ENCODE measurements at regions not wholly inside any gene's neighbourhood (a gene's known extent, or its start where the extent isn't known, plus 50 kb on each side); places are given as distances from the start of the nearest gene placed in this dataset.
"Not testable (repeated sequence)": the region's sequence is repeated elsewhere in the genome, so short reads cannot be mapped to it uniquely, and the experiment has no call there.

DNA sequence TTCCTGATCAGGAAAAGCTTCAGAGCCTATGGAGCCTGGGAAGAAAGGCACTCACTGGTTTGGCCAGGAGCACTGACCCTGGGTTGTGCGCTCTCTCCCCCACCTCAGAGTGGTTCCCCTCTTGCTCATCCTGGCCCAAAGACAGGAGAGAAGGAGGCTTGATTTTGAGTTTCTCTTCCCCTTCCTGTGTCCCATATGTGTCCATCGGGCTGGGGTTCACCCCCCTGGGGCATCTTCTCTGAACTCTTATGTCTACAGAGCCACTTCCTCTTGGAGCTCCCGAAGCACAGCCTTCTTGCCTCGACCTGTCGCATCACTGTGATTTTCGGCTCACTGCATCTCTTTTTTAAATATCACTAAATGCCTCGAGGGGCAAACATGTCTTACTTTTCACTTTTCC, 692.3 kb downstream of the RNF144A start:
- DNase-seq, result no peak

DNA sequence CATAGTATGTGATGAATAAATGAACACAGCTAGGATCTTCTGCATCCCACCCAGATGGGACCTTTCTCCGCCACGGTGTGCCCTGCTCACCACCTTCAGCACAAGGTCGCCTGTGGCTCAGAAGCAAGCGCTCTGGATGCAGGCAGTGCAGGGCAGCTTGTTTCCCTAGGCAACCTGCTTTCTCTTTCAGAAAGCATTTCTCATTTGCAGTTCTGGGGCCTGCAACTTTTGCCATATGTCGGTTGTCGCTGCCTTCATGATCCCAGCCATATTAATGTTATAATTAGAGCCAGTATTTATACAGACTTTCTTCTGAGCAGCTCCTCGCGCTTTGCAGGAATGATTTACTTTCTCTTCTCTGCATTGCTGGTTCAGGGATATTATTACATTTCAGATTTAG, 692.8 kb downstream of the RNF144A start:
- DNase-seq, result no peak

DNA sequence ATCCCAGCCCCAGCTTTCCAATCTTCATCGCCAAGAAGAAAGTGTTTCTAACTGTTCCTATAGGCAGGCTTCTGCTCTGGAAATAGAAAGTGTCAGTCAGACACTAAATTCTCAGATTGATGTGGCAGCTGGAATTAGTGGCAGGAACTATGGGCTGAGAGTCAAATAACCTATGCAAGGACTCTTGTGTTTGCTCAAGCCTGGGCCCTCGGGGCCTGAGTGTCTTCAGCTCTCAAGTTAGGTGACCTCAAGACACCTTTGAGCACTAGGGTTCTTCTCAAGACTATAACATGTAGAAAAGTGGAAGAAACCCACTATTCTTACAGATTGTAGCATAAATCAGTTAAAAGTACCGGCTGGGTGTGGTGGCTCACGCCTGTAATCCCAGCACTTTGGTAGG, 694.5 kb downstream of the RNF144A start:
- no peak for DNase-seq

DNA sequence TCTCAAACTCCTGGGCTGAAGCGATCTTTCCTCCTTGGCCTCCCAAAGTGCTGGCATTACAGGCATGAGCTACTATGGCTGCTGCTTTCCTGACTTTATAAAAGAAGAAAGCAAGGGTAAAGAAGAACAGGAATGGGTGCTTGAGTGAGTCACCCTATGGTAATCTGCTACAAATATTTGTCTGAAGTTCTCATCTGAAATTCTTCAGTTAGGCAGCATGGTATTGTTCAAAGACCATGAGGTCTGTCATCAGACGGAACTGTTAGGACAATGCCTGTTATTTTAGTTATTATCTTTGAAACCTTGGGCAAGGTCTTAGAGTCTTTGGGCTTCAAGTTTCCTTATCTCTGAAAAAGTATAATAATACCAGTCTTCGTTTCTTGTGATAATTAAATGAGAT, 695.8 kb downstream of the RNF144A start:
- DNase-seq, result no peak

DNA sequence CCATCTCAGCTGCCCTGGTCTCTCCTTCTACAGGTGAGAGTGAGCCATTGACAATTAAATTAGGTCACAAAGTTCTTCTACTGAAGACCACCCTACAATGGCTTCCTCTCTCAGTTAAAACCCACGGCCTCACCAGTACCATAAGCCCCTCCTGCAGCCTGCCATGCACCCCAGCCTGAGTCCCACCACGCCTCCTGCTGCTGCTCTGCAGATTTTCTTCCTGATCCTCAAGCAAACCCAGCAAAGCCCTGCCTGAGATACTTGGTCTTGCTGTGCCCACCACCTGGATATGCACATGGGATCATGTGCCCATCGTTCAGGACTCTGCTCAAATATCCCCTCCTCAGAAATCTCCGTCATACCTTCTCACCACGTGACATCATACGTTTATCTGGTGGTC, 696.6 kb downstream of the RNF144A start:
- no peak for DNase-seq

DNA sequence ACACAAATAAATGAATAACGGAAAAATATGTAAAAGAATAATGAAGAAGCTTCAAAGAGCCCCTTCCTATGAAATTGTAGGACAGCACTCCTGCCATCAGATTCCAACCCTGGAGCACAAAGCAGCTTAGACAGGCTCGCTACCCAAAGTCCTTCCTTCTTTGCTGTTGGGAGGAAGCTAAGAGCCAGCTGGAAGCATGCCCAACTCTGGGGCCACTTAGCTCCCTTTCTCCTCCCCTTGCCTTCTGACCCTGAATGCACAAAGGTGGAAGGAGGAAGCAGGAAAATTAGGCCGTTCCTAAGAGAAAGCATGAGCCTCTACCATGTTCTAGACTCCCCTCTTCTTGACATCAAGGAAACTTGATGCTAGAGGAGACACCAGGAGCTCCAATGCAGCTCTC, 700.8 kb downstream of the RNF144A start:
- no peak for DNase-seq

DNA sequence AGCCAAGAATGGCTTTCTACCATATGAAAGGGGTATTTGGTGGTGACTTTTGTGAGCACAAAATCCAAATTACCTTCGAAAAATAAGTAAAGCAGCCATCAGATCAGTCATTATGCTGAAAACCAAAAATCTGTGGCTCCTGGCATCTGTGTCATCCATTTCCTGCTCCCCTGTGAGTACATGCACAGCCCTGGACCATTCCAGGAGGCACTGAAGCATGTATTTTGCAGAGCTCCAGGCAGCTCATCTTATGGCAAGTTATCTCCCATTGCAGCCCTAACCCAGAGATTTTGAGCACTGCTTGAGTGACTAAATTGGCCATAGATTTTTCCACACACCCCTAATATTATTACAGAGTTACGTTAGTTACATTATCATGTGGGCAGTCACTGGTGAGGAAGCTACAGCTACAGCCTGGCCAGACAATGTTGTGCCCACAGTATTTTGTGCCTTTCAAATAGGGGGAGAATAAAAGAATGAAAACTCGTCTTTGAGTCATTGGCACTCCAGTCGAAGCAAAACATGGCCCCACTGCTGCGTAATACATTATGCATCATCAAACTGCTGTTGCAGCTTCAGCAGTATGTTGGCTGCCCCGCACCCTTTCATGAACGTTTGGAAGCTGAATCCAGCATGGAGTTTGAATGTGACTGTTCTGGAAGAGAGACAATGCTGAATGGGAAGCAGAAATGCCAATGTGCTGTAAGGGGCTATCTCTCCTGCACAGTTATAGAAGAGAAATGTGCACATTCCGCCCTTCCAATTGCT, 702.2 kb downstream of the RNF144A start:
- no peak for DNase-seq

DNA sequence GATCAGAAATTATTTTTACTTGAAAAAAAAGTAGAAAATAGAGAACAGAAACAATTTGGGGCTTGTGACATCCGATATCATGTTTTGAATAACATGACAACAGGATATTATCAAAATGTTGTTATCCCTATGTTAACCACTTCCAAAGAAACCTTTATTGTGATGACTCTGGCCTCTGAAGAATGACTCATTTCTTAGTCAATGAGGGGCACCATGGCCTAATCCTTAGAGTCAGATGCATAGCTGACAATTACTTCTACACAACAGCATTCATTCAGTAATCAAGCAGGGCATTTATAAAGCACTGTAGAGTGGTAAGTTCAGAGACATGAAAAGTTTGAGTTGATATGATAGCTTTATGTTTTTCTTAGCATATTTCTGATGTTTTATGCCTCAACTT, 703.0 kb downstream of the RNF144A start:
- DNase-seq, result no peak

DNA sequence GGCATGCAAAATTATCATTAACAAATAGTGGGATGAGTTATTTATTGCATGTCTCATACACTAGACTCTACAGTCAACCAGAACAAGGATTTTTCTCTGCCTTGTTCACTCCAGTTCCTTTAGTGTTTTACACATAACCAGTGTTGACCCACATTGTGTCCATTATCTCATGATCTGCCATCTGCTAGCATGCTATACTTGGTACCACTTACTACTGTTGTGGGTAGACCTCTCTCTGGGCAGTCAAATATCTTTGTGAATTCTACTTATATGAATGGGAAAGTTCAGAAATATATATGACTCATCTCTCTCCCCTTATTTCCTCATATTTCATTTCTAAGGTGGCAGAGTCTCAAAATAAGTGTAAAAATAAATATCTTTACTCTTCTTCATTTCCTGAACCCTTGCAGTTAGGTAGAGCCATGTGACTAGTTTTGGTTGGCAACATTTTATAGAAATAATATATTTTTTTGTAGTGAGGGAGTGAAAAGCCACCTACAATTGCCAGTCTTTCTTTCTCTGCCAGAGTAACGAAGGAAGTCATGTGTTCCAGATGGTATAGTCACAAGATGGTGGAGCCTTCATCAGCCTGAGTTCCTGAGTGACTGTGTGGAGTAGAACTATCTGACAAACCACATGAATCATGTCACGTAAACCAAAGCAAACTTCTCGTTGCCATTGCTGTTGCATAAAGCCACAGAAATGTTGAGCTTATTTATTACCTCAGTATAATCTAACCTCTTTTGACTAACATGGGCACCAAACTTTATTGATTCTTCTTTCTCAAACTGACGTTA, 704.0 kb downstream of the RNF144A start:
- no peak for DNase-seq

DNA sequence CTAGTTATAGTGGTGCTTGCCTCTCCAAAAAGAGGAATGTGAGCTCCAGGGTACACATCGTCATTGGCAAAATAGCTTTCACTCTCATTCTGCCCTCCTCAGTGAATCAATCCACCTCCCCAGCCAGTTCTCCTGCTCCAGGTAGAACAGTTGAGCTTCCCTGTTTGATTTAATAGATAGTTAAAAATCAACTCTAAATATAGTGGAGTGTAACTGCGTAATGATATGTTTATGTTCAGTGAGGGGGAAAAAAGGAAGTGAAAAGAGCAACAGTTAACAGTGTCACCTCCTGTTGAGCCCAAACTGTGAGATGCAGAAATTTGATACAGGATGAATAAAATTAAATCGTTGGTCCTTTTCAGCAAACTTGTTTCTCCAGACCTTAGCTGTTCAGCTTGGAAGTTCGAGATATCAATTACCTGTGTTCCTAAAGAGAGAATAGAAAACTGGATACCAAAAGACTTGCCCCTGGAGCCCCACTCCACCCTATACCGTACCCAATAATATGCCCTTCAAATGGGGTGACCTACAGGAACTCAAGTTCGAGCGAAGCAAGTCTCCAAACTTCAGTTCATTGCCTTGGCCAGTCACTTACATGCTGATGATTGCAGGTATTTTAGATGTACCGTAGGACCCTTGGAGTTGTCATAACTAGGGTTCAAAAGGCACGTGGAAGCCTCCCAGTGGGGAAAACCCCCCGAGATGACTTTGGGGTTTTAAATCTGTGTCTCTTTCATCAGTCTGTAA, 708.4 kb downstream of the RNF144A start:
- DNase-seq, result peak; percentile 76

DNA sequence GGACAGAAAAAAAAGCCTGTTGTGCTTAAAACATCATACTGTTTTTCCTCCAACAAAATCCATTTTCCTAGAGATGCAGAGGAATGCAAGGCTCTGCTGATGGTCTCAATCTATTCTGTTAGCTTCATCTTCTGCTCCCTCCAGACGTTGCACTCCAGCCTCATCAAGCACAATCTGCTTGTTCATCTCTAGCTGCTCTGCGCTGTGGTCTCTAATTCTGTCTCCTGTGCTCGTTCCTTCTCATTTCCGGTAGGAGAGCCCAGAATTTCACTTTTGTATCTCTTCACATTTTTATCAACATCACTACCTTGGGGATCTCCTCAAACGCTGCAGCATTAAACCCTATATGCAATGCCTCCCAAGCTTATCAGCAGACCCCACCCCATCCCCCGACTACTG, 708.9 kb downstream of the RNF144A start:
- no peak for DNase-seq

DNA sequence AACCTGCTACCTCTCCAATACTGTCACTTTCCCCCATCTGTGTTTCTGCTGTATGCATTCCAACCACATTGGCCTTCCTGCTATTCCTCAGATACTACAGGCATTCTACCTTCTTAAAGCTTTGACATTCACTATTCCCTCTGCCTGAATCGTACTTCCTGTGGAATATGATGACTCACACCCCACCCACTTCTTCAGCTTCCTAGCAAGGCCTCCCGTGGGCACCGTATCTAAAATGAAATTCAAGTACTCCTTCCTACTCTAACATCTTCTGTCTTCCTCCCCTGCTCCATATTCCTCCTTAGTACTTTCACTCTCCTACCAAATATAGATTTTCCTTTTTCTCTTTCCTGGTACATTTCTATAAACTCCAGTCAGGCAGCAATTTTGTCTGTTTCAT, 710.4 kb downstream of the RNF144A start:
- no peak for DNase-seq

DNA sequence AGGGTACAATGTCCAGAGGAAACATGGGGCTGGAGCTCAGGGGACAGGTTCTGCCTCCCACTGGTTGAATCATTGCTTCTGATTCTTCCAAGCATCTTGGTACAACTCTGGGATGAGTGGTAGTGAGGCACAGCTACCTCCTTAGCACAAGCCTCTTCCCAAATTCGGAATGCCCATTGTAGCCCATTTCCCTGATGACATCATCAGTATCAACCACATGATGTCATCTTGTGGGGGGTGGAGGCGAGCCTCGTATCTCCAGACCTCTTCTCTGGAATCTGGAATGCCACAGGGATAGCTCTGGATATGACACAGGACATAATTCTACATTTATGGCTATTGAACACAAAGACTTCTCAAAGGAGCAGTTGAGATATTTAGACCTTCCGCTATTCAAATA, 715.2 kb downstream of the RNF144A start:
- DNase-seq, result no peak

DNA sequence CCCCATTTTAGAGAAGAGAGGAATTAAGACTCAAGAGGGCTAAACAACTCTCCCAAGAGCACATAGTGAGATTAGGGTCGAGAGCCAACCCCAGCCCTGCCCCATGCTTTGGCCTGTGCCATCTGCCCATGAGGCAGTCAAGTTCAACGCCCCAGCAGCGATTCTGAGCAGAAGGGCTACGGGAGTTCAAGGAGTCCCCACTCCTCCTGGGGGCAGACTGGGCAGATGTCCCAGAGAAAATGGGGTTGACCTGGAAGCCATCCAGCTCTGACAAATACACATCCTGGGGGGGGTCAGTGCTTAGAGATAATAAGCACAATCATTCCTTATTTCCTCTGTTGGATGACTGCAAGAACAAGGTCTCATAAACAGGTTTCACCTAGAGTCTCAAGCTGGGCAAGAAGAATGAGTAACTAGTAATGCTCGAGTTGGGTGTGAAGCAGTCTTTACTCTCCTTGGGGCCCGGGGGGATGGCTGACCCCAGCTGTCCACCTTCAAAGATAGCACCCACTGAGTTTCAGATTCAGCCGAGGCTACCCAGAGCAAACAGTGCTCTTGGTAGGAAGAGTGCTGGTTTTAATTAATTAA, 716.4 kb downstream of the RNF144A start:
- peak; percentile 93 for DNase-seq

DNA sequence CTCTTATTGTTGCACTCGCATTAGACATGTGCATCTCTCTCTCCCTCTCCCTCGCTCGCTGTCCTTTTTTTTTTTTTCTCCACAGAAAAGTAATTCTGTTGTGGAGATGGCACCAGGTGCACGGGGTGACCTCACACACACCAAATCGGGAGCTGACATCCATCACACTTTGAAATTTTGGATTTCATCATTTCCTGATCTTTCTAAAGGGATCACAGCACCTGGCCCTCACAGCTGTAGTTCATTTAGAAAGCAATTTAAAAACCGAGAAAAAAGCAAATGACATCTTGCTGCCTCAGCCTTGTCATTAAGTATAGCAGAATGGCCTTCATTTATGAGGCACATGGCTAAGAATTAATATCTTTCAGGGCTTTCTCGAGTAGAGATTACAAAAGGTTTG, 717.2 kb downstream of the RNF144A start:
- DNase-seq, result peak; percentile 77

DNA sequence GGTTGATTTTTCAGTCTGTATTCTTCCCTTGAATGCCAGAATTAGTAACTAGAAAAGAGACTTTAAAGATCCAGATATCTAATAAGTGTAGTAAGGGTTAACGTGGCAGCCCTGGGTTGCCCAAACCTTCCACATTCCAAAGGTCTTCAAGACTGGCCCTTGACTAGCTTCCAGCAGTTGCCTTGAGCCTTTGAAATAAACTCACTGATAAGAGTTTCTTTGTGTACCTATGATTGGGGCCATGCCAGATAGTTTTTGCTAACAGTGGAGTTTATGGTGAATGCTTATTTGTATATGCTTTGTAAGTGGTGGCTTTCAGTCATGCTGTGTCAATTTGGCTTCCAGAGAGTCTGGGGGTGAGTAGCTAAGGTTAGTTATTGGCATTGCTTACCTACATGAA, 722.3 kb downstream of the RNF144A start:
- no peak for DNase-seq

DNA sequence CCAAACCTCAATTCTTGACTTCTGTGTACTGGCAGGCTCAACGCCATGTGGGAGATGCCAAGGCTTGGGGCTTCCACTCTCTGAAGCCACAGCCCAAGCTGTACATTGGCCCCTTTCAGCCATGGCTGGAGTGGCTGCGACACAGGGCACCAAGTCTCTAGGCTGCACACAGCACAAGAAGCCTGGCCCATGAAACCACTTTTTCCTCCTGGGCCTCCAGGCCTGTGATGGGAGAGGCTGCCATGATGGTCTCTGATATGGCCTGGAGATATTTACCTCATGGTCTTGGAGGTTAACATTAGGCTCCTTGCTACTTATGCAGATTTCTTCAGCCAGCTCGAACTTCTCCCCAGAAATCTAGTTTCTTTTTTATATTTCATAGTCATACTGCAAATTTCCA, 724.1 kb downstream of the RNF144A start:
- DNase-seq, result not testable (repeated sequence)

DNA sequence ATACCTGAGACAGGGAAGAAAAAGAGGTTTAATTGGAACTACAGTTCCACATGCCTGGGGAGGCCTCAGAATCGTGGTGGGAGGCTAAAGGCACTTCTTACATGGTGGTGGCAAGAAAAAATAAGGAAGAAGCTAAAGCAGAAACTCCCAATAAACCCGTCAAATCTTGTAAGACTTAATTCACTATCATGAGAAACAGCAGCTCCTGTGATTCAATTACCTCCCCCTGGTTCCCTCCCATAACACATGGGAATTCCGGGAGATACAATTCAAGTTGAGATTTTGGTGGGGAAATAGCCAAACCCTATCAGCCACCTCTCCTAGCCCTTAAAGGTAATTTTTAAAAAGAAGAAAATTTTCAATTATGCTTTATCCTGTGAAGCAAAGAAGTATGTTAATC, 728.8 kb downstream of the RNF144A start:
- no peak for DNase-seq

DNA sequence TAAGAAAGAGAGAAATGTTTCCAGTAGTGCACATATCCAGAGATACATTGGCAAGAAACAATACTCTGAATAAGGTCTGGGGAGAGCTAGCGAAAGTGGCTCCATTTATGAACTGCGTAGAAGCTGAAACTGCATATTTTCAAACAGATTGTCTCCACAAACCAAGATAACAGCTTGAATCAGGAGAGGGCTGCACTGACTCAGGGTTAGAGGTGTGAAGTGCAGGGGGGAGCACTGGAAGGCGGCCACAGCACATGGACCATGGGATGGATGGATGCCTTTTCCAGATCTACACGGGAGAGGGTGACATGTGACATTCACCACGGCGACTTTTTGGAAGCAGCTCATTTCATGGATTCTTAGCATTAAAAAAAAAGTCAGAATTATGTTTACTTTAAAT, 729.4 kb downstream of the RNF144A start:
- DNase-seq, result no peak

DNA sequence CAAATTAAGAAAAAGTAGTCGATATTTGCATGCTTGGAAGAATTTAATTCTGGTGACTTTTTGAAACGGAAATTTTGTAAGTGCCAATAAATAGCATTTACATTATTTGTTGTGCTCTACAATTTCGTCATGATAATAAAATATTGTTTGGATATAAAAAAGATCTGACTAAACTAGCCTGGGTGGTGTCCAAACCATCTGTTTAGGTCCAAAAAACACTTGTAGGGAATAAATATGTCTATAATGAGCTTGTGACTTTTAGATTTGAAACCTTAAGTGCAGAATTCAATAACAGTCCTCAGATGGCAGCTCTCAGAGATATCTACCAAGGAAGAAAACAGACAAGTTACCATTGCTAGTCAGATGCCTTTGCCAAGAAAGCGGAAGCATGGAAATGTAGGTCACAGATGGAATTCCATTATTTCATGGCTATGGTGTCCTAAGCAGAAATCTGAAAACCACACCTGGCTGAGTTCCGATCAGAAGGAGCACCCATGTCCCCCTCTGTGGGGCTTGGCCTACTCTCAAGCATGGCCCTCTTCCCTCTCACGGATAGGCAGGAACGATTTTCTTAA, 731.1 kb downstream of the RNF144A start:
- no peak for DNase-seq

DNA sequence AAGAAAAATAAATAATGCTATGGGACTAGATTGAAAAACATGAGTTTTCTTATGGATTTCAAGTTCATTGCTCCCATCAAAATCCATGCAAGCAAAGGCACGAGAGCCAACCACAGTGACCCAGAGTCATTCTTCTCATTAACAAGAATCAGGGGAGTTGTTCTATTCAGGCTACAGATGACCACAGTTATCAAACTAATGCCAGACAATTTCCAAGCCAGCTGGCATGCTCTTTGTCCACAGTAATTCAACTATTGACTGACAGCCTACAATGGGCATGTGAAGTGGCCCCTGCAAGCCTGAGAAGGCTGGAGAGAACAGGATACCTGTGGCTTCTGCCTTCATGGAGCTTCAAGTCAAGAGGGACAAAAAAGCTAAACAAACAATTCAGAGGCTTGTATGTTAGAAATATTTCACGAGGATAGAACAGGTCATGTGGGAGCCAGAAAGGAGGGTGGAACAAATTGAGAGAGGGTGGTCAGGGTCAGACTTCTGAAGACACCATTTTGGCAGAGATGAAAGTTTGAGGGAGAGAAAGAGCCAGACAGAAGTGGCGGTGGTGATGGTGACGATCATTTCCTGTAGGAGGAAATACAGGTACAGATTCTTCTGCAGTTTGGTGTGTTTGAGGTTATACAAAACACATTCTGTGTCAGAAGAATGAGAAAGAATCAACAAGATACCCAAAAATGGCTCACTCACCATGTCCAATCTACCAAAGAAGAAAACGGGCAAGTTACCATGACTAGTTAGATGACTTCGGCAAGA, 732.4 kb downstream of the RNF144A start:
- DNase-seq, result no peak

DNA sequence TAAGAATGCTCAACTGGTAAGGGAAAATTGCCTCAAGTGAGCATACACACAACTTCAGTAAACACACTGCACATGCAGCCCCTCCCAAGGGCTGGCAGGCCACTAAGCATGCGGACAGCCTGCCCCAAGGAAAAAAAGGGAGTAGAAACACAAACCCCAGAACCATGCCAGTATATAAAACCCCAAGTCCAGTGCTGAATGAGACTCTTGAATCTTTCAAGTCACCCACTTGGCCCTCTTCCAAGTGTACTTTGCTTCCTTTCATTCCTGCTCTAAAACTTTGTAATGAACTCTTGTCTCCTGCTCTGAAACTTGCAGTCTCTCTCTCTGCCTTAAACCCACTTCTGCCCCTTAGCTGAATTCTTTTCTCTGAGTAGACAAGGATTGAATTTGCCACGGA, 736.4 kb downstream of the RNF144A start:
- DNase-seq, result no peak
